BJ (cell line): ENCODE measurements at regions not wholly inside any gene's neighbourhood (a gene's known extent, or its start where the extent isn't known, plus 50 kb on each side); places are given as distances from the start of the nearest gene placed in this dataset.

ENCODE experiments used
- CTCF ChIA-PET: fragments of 350-600 bp; formaldehyde crosslinking; extraction: SDS; loops from one replicate; lab custom pipeline; 2021; ENCODE audit warnings: antibody characterized with exemption, inconsistent platforms; lab: Yijun Ruan, JAX
- POLR2A ChIA-PET: fragments of 300-600 bp; sonication (Branson Sonifier 250); formaldehyde crosslinking; extraction: SDS; loops from one replicate; lab custom pipeline; 2021; ENCODE audit warnings: antibody characterized with exemption; lab: Charles Lee
- DNase-seq: peaks from one replicate; pipeline ENCODE4 v3.0.0-alpha.2; 2011; ENCODE audit warnings: low read depth
- H3K27me3 ChIP-seq: 2 replicates; pipeline ENCODE4 v1.6.0; 2011; ENCODE audit warnings: low read length; ENCODE audit not compliant: control insufficient read depth, insufficient read depth
- H3K36me3 ChIP-seq: 2 replicates; pipeline ENCODE4 v1.5.1; 2011; ENCODE audit warnings: low read length; ENCODE audit not compliant: control insufficient read depth, insufficient read depth
- H3K4me3 ChIP-seq: 2 replicates; pipeline ENCODE4 v1.5.1; 2011; ENCODE audit warnings: low read depth, mild to moderate bottlenecking, control low read depth, low read length
- TF ChIP-seq, protein P1 (sequence below): IDR thresholded peaks from 2 replicates; pipeline ENCODE4 v1.5.1; 2011; ENCODE audit warnings: low read depth, mild to moderate bottlenecking, control low read depth, inconsistent platforms, low read length, moderate library complexity; ENCODE audit not compliant: insufficient read depth

GRCh38 chr3:31444220-31445142 lies 88.2 kb upstream of the STT3B start:
- Histone ChIP-seq H3K36me3 (no peaks in the 10 kb centered on the region), H3K27me3 (no peaks in the 10 kb centered on the region), H3K4me3 (no peak overlapping the region)
- DNase-seq = no peak
- ChIA-PET POLR2A (no interaction called here), CTCF (no interaction called here)
- TF ChIP-seq, protein P1, sequence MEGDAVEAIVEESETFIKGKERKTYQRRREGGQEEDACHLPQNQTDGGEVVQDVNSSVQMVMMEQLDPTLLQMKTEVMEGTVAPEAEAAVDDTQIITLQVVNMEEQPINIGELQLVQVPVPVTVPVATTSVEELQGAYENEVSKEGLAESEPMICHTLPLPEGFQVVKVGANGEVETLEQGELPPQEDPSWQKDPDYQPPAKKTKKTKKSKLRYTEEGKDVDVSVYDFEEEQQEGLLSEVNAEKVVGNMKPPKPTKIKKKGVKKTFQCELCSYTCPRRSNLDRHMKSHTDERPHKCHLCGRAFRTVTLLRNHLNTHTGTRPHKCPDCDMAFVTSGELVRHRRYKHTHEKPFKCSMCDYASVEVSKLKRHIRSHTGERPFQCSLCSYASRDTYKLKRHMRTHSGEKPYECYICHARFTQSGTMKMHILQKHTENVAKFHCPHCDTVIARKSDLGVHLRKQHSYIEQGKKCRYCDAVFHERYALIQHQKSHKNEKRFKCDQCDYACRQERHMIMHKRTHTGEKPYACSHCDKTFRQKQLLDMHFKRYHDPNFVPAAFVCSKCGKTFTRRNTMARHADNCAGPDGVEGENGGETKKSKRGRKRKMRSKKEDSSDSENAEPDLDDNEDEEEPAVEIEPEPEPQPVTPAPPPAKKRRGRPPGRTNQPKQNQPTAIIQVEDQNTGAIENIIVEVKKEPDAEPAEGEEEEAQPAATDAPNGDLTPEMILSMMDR = no peak

DNA sequence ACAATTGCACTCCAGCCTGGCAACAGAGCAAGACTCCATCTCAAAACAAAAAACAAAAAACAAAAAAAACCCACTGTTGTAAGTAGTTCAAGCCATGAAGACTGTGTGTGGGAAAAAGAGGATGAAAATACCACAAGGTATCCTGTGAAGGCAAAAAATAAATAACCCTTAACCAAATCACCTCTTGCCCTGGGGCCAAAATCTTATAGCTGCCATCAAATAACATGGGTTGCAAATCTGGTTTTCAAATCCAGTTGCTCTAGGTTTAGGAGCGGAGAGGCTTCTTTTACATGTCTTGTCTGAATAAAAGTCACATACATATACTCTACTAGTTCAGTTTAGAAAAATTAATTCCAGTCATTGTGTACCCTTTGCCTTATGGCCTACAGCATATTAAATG lies 87.0 kb upstream of the STT3B start:
- POLR2A ChIA-PET = no interaction called here
- TF ChIP-seq, protein P1 = no peak
- Histone ChIP-seq H3K36me3 (no peaks in the 10 kb centered on the region), H3K4me3 (no peak overlapping the region), H3K27me3 (no peaks in the 10 kb centered on the region)
- CTCF ChIA-PET = no interaction called here
- no peak for DNase-seq

DNA sequence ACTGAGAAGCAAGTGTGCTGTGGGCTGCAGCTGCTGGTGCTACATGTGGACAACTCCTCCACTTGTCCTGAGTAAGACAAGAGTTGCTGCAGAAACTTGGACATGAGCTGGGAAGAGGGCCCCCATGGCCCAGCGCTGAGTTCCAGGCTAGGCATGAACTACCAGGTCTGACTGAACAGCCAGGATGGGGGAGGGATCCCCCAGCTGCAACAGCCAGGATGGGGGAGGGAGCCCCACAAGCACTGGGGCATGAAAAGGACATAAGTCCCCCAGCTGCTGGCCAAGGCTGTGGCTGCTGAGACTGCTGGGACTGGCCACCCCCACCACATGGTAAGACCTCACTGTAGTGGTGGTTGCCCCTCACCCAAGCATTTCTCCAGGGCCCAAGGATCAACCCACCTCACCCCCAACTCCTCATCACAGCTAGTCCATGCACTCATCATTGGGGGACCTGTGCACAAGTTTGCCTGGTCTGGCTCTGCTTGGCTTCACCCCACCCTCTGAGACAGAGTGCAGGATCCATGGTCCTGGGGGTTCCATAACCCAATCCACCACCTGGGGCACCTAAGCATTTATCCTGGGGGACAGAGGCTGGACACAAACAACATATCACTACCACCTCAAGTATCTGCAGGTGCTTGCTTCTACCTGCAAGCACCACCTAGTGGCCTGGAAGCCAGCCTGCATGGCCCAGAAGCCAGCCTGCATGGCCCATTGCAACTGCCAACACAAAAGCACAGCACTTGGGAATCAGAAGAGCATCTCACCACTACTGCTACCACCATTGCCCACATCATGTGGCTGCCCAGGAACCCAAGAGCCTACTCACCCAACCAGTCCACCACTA lies 84.5 kb upstream of the STT3B start:
- no peaks in the 10 kb centered on the region; the same call in 1 of the 2 replicates for H3K27me3 ChIP-seq
- TF ChIP-seq, protein P1 = peak; percentile 56
- no peaks in the 10 kb centered on the region for H3K36me3 ChIP-seq
- H3K4me3 ChIP-seq = no peak overlapping the region
- ChIA-PET POLR2A (no interaction called here), CTCF (interaction anchor here (0.6 to 1.4 kb wide), 3 partner anchors 8 to 428 kb away, joined by 3 to 7 read pairs (median 3); no protein-coding TSS in a partner anchor)
- DNase-seq = no peak

DNA sequence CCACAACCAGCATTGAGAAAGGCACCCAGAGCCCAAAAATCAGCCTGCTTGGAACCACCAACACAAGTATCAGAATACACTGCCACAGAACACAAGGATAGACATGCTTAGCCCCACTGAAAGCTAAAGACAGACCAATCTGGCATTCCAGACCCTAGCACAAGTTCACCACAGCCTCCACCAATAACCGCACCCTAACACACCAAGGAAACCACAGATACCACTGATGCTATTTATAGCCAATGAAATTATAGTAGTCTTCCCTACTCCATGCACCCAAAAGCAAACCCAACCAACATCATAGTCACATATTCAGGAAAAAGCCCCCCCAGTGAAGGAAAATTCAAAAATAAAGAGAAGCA lies 83.9 kb upstream of the STT3B start:
- H3K36me3 ChIP-seq = no peaks in the 10 kb centered on the region
- DNase-seq = no peak
- ChIA-PET CTCF (no interaction called here), POLR2A (no interaction called here)
- no peak overlapping the region for H3K4me3 ChIP-seq
- H3K27me3 ChIP-seq = no peaks in the 10 kb centered on the region; the same call in 1 of the 2 replicates
- TF ChIP-seq, protein P1 = no peak

DNA sequence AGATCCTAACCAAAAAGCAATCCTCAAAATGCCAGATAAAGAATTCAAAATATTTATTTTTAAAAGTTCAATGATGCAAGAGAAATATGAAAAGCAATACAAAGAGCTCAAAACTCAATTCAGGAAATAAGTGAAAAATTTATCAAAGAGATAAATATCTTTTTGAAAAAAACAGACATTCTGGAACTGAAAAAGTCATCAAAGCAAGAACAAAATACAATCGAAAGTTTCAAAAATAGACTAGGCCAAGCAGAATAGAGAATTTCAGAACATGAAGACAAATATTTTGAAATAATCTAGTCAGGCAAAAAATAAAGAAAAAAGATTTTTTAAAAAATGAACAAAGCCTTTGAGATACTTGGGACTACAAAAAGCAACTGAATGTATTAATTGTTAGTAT lies 83.4 kb upstream of the STT3B start:
- no peaks in the 10 kb centered on the region for H3K36me3 ChIP-seq
- H3K27me3 ChIP-seq = peaks cover 2% of the 10 kb centered on the region; the same call in 1 of the 2 replicates
- DNase-seq = no peak
- CTCF ChIA-PET = no interaction called here
- TF ChIP-seq, protein P1 = no peak
- no peak overlapping the region for H3K4me3 ChIP-seq
- POLR2A ChIA-PET = no interaction called here
